Tibial artery (tissue), 4 donors: ENCODE measurements at regions not wholly inside any gene's neighbourhood (a gene's known extent, or its start where the extent isn't known, plus 50 kb on each side); places are given as distances from the start of the nearest gene placed in this dataset.

Experiments used
- DNase-seq, 2 donors: peaks; one replicate each; pipeline ENCODE4 v3.0.0-alpha.2; 2019
- H3K27ac ChIP-seq, 2 donors: fragments of 200-600 bp; sonication (generic) in 1 of 2; 1 replicate in 1 of 2; 2 replicates in 1 of 2; pipeline ENCODE4 v1.5.1; 2018 to 2019; ENCODE audit warnings: mild to moderate bottlenecking in 1 of 2
- H3K27me3 ChIP-seq, 2 donors: fragments of 200-600 bp; sonication (generic) in 1 of 2; one replicate each; pipeline versions ENCODE4 v1.5.1 to v1.6.0; 2016 to 2019
- H3K36me3 ChIP-seq, 3 donors: fragments of 200-600 bp; sonication (generic) in 2 of 3; one replicate each; pipeline ENCODE4 v1.5.1; 2016 to 2019; ENCODE audit warnings: mild to moderate bottlenecking in 2 of 3
- H3K4me1 ChIP-seq, 4 donors: fragments of 200-600 bp; sonication (generic) in 2 of 4; 1 replicate in 3 of 4; 2 replicates in 1 of 4; pipeline ENCODE4 v1.5.1; 2016 to 2019
- H3K4me3 ChIP-seq, 2 donors: fragments of 200-600 bp; sonication (generic) in 1 of 2; 1 replicate in 1 of 2; 2 replicates in 1 of 2; pipeline ENCODE4 v1.5.1; 2018 to 2019; ENCODE audit warnings: mild to moderate bottlenecking in 2 of 2
- H3K9me3 ChIP-seq, 3 donors: fragments of 200-600 bp; sonication (generic) in 1 of 3; one replicate each; pipeline ENCODE4 v1.5.1; 2016 to 2019
- intact Hi-C: fragments of 100-400 bp; cut with DNase I; formaldehyde crosslinking; loops from one replicate; pipeline ENCODE4 v1.15.0; 2023; ENCODE audit warnings: low total_unique reads
- TF ChIP-seq, protein P1 (sequence below), 2 experiments: fragments of 200-600 bp in 1 of 2; fragments of 450-650 bp in 1 of 2; IDR thresholded peaks; one replicate each; pipeline ENCODE4 v1.5.1; 2017 to 2019; ENCODE audit warnings: antibody characterized with exemption in 2 of 2, mild to moderate bottlenecking in 1 of 2, moderate library complexity in 1 of 2

DNA sequence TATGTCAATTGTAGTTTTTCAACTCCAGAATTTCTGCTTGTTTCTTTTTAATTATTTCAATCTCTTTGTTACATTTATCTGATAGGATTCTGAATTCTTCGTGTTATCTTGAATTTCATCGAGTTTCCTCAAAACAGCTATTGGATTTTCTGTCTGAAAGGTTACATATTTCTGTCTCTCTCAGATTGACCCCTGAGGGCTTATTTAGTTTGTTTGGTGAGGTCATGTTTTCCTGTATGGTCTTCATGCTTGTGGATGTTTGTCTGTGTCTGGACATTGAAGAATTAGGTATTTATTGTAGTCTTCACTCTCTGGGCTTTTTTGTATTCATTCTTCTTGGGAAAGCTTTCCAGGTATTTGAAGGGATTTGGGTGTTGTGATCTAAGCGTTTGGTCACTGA is 85.6 kb downstream of the SNAPC1 start:
- H3K4me3 ChIP-seq, result no peak overlapping the region
- H3K9me3 ChIP-seq, result peaks cover 0 to 10% (median 3%) of the 10 kb centered on the region in 3 donors
- TF ChIP-seq, protein P1, sequence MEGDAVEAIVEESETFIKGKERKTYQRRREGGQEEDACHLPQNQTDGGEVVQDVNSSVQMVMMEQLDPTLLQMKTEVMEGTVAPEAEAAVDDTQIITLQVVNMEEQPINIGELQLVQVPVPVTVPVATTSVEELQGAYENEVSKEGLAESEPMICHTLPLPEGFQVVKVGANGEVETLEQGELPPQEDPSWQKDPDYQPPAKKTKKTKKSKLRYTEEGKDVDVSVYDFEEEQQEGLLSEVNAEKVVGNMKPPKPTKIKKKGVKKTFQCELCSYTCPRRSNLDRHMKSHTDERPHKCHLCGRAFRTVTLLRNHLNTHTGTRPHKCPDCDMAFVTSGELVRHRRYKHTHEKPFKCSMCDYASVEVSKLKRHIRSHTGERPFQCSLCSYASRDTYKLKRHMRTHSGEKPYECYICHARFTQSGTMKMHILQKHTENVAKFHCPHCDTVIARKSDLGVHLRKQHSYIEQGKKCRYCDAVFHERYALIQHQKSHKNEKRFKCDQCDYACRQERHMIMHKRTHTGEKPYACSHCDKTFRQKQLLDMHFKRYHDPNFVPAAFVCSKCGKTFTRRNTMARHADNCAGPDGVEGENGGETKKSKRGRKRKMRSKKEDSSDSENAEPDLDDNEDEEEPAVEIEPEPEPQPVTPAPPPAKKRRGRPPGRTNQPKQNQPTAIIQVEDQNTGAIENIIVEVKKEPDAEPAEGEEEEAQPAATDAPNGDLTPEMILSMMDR (IDR thresholded peaks at IDR 0.05), result no peak
- H3K36me3 ChIP-seq, result no peaks in the 10 kb centered on the region
- no peak overlapping the region for H3K27ac ChIP-seq
- H3K27me3 ChIP-seq, result no peaks in the 10 kb centered on the region
- intact Hi-C loops, result no loop called here
- DNase-seq, result no peak
- H3K4me1 ChIP-seq, result no peaks in the 10 kb centered on the region

DNA sequence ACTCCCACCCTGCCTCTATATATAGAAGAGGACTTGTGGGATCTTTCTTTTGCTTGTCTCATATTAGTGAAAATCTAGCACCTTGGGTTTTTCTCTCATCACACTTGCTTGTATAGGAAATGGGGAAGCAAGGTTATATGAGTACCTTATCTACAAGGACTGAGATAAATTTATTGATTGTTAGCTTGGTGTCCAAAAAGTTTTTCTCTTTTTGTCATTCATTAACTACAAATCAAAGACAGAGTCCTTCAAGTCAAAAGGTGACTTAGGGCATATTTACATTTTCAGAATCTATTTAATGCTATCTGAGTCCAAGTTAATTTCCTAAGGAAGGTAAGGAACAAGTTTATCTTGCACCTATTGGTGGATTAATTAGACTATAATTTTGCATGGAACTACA is 92.7 kb downstream of the SNAPC1 start:
- TF ChIP-seq, protein P1 (IDR thresholded peaks at IDR 0.05), result no peak
- intact Hi-C loops, result no loop called here

DNA sequence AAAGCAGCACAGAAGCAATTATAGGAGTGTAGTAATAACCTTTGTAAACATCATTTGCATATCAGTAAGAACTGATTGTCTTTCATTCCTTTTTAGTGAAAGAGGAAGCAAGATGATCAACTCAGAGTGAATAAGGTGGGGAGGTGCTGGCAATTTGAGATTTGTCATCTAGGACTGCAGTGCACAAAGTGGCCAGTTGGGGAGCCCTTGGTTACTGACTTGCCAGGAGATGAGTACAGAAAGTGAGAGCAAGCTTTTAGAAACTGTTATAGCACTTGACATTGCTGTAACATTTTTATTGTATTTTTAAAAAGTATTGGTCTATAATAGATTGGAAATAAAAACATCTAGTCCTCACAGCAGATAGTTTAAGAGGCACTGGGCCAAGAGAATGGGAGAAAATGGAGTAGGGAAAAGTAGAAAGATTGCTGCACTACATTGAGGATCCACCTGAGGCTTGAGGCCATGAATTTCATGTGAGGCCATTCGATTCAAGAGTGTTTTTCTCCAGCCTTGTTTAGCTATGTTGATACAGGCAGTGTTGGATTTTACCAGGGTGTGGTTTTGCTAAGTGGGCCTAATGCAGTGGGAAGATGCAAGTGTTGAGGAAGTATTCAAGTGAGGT is 98.2 kb downstream of the SNAPC1 start:
- H3K4me1 ChIP-seq, result no peaks in the 10 kb centered on the region
- H3K27ac ChIP-seq, result no peak overlapping the region
- intact Hi-C loops, result no loop called here
- H3K36me3 ChIP-seq, result no peaks in the 10 kb centered on the region
- H3K4me3 ChIP-seq, result no peak overlapping the region
- no peaks in the 10 kb centered on the region for H3K9me3 ChIP-seq
- peak in 1 of 2 donors; percentile 56 for DNase-seq
- TF ChIP-seq, protein P1 (IDR thresholded peaks at IDR 0.05), result peak; percentile 33 to 51
- no peaks in the 10 kb centered on the region for H3K27me3 ChIP-seq

More for the DNA sequence above, 92.7 kb downstream of the SNAPC1 start:
- H3K27me3 ChIP-seq, result no peaks in the 10 kb centered on the region
- H3K4me3 ChIP-seq, result no peak overlapping the region
- H3K4me1 ChIP-seq, result no peaks in the 10 kb centered on the region
- no peak for DNase-seq
- H3K36me3 ChIP-seq, result no peaks in the 10 kb centered on the region
- no peaks in the 10 kb centered on the region for H3K9me3 ChIP-seq
- no peak overlapping the region for H3K27ac ChIP-seq

DNA sequence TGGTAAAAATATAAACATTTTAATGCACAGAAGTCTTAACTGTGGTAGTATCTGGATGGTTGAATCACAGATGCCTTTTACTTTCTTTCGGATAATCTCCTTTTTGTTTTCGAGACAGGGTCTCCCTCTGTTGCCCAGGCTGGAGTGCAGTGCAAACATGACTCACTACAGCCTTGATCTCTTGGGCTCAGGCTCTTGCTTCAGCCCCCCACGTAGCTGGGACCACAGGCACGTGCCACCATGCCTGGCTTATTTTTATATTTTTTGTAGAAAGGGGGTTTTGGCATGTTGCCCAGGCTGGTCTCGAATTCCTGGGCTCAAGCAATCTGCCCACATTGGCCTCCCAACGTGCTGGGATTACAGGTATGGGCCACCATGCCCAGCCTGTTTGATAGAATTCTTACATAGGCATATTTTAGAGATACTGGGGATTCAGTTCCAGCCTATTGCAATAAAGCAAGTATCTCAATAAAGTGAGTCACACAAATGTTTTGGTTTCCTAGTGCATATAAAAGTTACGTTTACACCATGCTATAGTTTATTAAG is 99.2 kb downstream of the SNAPC1 start:
- intact Hi-C loops, result no loop called here
- no peaks in the 10 kb centered on the region for H3K36me3 ChIP-seq
- H3K4me1 ChIP-seq, result no peaks in the 10 kb centered on the region

DNA sequence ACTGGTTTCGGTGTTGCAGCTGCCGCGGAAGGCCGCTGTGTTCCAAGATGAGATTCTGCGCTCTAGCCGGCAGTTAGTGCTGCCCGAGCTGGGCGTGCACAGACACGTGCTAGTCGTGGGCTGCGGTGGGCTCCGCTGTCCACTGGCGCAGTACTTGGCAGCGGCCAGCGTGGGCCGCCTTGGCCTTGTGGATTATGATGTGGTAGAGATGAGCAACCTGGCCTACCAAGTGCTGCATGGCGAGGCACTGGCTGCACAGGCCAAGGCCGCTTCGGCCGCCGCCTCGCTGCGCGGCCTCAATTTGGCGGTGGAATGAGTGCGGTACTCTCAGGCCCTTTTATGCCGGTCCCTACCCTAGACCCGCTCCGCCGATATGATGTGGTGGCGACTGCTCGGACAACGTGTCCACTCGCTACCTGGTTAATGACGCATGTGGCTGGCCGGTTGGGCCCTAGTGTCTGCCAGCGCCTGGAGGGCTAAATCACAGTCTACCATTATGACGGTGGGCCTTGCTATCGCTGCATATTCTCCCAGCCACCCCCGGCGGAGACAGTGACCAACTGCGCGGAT is 102.2 kb downstream of the SNAPC1 start:
- TF ChIP-seq, protein P1 (IDR thresholded peaks at IDR 0.05), result no peak
- no peak for DNase-seq
- no peak overlapping the region for H3K27ac ChIP-seq
- H3K4me3 ChIP-seq, result no peak overlapping the region
- intact Hi-C loops, result no loop called here
- no peaks in the 10 kb centered on the region for H3K27me3 ChIP-seq
- H3K4me1 ChIP-seq, result no peaks in the 10 kb centered on the region
- H3K36me3 ChIP-seq, result no peaks in the 10 kb centered on the region
- H3K9me3 ChIP-seq, result no peaks in the 10 kb centered on the region

More for the DNA sequence above, 99.2 kb downstream of the SNAPC1 start:
- DNase-seq, result no peak
- no peaks in the 10 kb centered on the region for H3K27me3 ChIP-seq
- TF ChIP-seq, protein P1 (IDR thresholded peaks at IDR 0.05), result no peak
- no peak overlapping the region for H3K4me3 ChIP-seq
- no peaks in the 10 kb centered on the region for H3K9me3 ChIP-seq
- no peak overlapping the region for H3K27ac ChIP-seq
